ENCODE measurements at regions not wholly inside any gene's neighbourhood (a gene's known extent, or its start where the extent isn't known, plus 50 kb on each side); places are given as distances from the start of the nearest gene placed in this dataset.
"Not testable (repeated sequence)": the region's sequence is repeated elsewhere in the genome, so short reads cannot be mapped to it uniquely, and the experiment has no call there.

- Histone ChIP-seq H3K9me3 (ENCODE audit: control insufficient read depth, insufficient read depth, low read length) (no peaks in the 10 kb centered on the region), H3K36me3 (ENCODE audit: control insufficient read depth, insufficient read depth, low read length) (no peaks in the 10 kb centered on the region), H3K27me3 (ENCODE audit: control insufficient read depth, insufficient read depth, low read length) (no peaks in the 10 kb centered on the region), H3K4me1 (ENCODE audit: control insufficient read depth, insufficient read depth, low read length) (no peaks in the 10 kb centered on the region), H3K27ac (ENCODE audit: low read depth, low read length) (no peak overlapping the region), H3K9ac (ENCODE audit: low read depth, low read length) (no peak overlapping the region), H3K4me3 (ENCODE audit: low read depth, low read length) (no peak overlapping the region)
Measured at GRCh38 chr12:71299541-71300376, 139.8 kb upstream of the LGR5 start.

- Histone ChIP-seq H3K9ac (ENCODE audit: low read depth, low read length) (no peak overlapping the region), H3K4me1 (ENCODE audit: control insufficient read depth, insufficient read depth, low read length) (no peaks in the 10 kb centered on the region), H3K9me3 (ENCODE audit: control insufficient read depth, insufficient read depth, low read length) (no peaks in the 10 kb centered on the region), H3K27ac (ENCODE audit: low read depth, low read length) (no peak overlapping the region), H3K27me3 (ENCODE audit: control insufficient read depth, insufficient read depth, low read length) (no peaks in the 10 kb centered on the region), H3K4me3 (ENCODE audit: low read depth, low read length) (no peak overlapping the region), H3K36me3 (ENCODE audit: control insufficient read depth, insufficient read depth, low read length) (no peaks in the 10 kb centered on the region)
Measured at GRCh38 chr12:71297930-71298329, 140.1 kb upstream of the TSPAN8 start.

- Histone ChIP-seq H3K27me3 (ENCODE audit: control insufficient read depth, insufficient read depth, low read length) (no peaks in the 10 kb centered on the region), H3K9me3 (ENCODE audit: control insufficient read depth, insufficient read depth, low read length) (peaks cover 14% of the 10 kb centered on the region), H3K36me3 (ENCODE audit: control insufficient read depth, insufficient read depth, low read length) (no peaks in the 10 kb centered on the region), H3K27ac (ENCODE audit: low read depth, low read length) (no peak overlapping the region), H3K4me3 (ENCODE audit: low read depth, low read length) (no peak overlapping the region), H3K4me1 (ENCODE audit: control insufficient read depth, insufficient read depth, low read length) (no peaks in the 10 kb centered on the region), H3K9ac (ENCODE audit: low read depth, low read length) (no peak overlapping the region)
Measured at GRCh38 chr12:71295953-71296352, 138.2 kb upstream of the TSPAN8 start.

GRCh38 chr12:71291746-71292145 is 133.9 kb upstream of the TSPAN8 start:
- no peaks in the 10 kb centered on the region for H3K27me3 ChIP-seq (ENCODE audit: control insufficient read depth, insufficient read depth, low read length)
- H3K4me1 ChIP-seq (ENCODE audit: control insufficient read depth, insufficient read depth, low read length) = no peaks in the 10 kb centered on the region
- peaks cover 17% of the 10 kb centered on the region for H3K9me3 ChIP-seq (ENCODE audit: control insufficient read depth, insufficient read depth, low read length)
- H3K9ac ChIP-seq (ENCODE audit: low read depth, low read length) = no peak overlapping the region
- H3K36me3 ChIP-seq (ENCODE audit: control insufficient read depth, insufficient read depth, low read length) = no peaks in the 10 kb centered on the region
- no peak overlapping the region for H3K4me3 ChIP-seq (ENCODE audit: low read depth, low read length)
- H3K27ac ChIP-seq (ENCODE audit: low read depth, low read length) = no peak overlapping the region

- Histone ChIP-seq H3K27ac (ENCODE audit: low read depth, low read length) (no peak overlapping the region), H3K36me3 (ENCODE audit: control insufficient read depth, insufficient read depth, low read length) (no peaks in the 10 kb centered on the region), H3K9me3 (ENCODE audit: control insufficient read depth, insufficient read depth, low read length) (no peaks in the 10 kb centered on the region), H3K9ac (ENCODE audit: low read depth, low read length) (no peak overlapping the region), H3K4me3 (ENCODE audit: low read depth, low read length) (no peak overlapping the region), H3K27me3 (ENCODE audit: control insufficient read depth, insufficient read depth, low read length) (no peaks in the 10 kb centered on the region), H3K4me1 (ENCODE audit: control insufficient read depth, insufficient read depth, low read length) (no peaks in the 10 kb centered on the region)
Measured at GRCh38 chr12:71283883-71284282, 126.1 kb upstream of the TSPAN8 start.

- H3K27ac ChIP-seq (ENCODE audit: low read depth, low read length) = no peak overlapping the region
- no peak overlapping the region for H3K4me3 ChIP-seq (ENCODE audit: low read depth, low read length)
- H3K36me3 ChIP-seq (ENCODE audit: control insufficient read depth, insufficient read depth, low read length) = no peaks in the 10 kb centered on the region
- H3K27me3 ChIP-seq (ENCODE audit: control insufficient read depth, insufficient read depth, low read length) = no peaks in the 10 kb centered on the region
- no peak overlapping the region for H3K9ac ChIP-seq (ENCODE audit: low read depth, low read length)
- no peaks in the 10 kb centered on the region for H3K9me3 ChIP-seq (ENCODE audit: control insufficient read depth, insufficient read depth, low read length)
- H3K4me1 ChIP-seq (ENCODE audit: control insufficient read depth, insufficient read depth, low read length) = no peaks in the 10 kb centered on the region
Measured at GRCh38 chr12:71282925-71283324, 125.1 kb upstream of the TSPAN8 start.

GRCh38 chr12:71282020-71282419 is 124.2 kb upstream of the TSPAN8 start:
- H3K9me3 ChIP-seq (ENCODE audit: control insufficient read depth, insufficient read depth, low read length) = no peaks in the 10 kb centered on the region
- H3K36me3 ChIP-seq (ENCODE audit: control insufficient read depth, insufficient read depth, low read length) = no peaks in the 10 kb centered on the region
- no peaks in the 10 kb centered on the region for H3K4me1 ChIP-seq (ENCODE audit: control insufficient read depth, insufficient read depth, low read length)
- H3K27ac ChIP-seq (ENCODE audit: low read depth, low read length) = no peak overlapping the region
- no peak overlapping the region for H3K4me3 ChIP-seq (ENCODE audit: low read depth, low read length)
- H3K9ac ChIP-seq (ENCODE audit: low read depth, low read length) = no peak overlapping the region
- H3K27me3 ChIP-seq (ENCODE audit: control insufficient read depth, insufficient read depth, low read length) = no peaks in the 10 kb centered on the region

- H3K27me3 ChIP-seq (ENCODE audit: control insufficient read depth, insufficient read depth, low read length) = no peaks in the 10 kb centered on the region
- no peak overlapping the region for H3K9ac ChIP-seq (ENCODE audit: low read depth, low read length)
- H3K4me1 ChIP-seq (ENCODE audit: control insufficient read depth, insufficient read depth, low read length) = no peaks in the 10 kb centered on the region
- H3K4me3 ChIP-seq (ENCODE audit: low read depth, low read length) = no peak overlapping the region
- no peak overlapping the region for H3K27ac ChIP-seq (ENCODE audit: low read depth, low read length)
- no peaks in the 10 kb centered on the region for H3K9me3 ChIP-seq (ENCODE audit: control insufficient read depth, insufficient read depth, low read length)
- H3K36me3 ChIP-seq (ENCODE audit: control insufficient read depth, insufficient read depth, low read length) = no peaks in the 10 kb centered on the region
Measured at GRCh38 chr12:71281425-71281824, 123.6 kb upstream of the TSPAN8 start.

- Histone ChIP-seq H3K36me3 (ENCODE audit: control insufficient read depth, insufficient read depth, low read length) (no peaks in the 10 kb centered on the region), H3K9me3 (ENCODE audit: control insufficient read depth, insufficient read depth, low read length) (no peaks in the 10 kb centered on the region), H3K9ac (ENCODE audit: low read depth, low read length) (no peak overlapping the region), H3K4me1 (ENCODE audit: control insufficient read depth, insufficient read depth, low read length) (no peaks in the 10 kb centered on the region), H3K4me3 (ENCODE audit: low read depth, low read length) (no peak overlapping the region), H3K27ac (ENCODE audit: low read depth, low read length) (no peak overlapping the region), H3K27me3 (ENCODE audit: control insufficient read depth, insufficient read depth, low read length) (no peaks in the 10 kb centered on the region)
Measured at GRCh38 chr12:71277866-71278265, 120.1 kb upstream of the TSPAN8 start.

- Histone ChIP-seq H3K36me3 (ENCODE audit: control insufficient read depth, insufficient read depth, low read length) (no peaks in the 10 kb centered on the region), H3K4me1 (ENCODE audit: control insufficient read depth, insufficient read depth, low read length) (no peaks in the 10 kb centered on the region), H3K4me3 (ENCODE audit: low read depth, low read length) (no peak overlapping the region), H3K9ac (ENCODE audit: low read depth, low read length) (no peak overlapping the region), H3K27me3 (ENCODE audit: control insufficient read depth, insufficient read depth, low read length) (no peaks in the 10 kb centered on the region), H3K9me3 (ENCODE audit: control insufficient read depth, insufficient read depth, low read length) (no peaks in the 10 kb centered on the region), H3K27ac (ENCODE audit: low read depth, low read length) (no peak overlapping the region)
Measured at GRCh38 chr12:71276541-71276940, 118.7 kb upstream of the TSPAN8 start.

- H3K4me3 ChIP-seq (ENCODE audit: low read depth, low read length); H3K36me3 ChIP-seq (ENCODE audit: control insufficient read depth, insufficient read depth, low read length); H3K9ac ChIP-seq (ENCODE audit: low read depth, low read length); H3K27ac ChIP-seq (ENCODE audit: low read depth, low read length); H3K9me3 ChIP-seq (ENCODE audit: control insufficient read depth, insufficient read depth, low read length); H3K27me3 ChIP-seq (ENCODE audit: control insufficient read depth, insufficient read depth, low read length); H3K4me1 ChIP-seq (ENCODE audit: control insufficient read depth, insufficient read depth, low read length): not testable (repeated sequence)
Measured at GRCh38 chr12:71270794-71271193, 113.0 kb upstream of the TSPAN8 start.

Measured in HUES48 (cell line).